CD4-positive, alpha-beta T cell treated with Interleukin-6 for 4 hours (primary cell): ENCODE measurements at regions not wholly inside any gene's neighbourhood (a gene's known extent, or its start where the extent isn't known, plus 50 kb on each side); places are given as distances from the start of the nearest gene placed in this dataset.
"Not testable (repeated sequence)": the region's sequence is repeated elsewhere in the genome, so short reads cannot be mapped to it uniquely, and the experiment has no call there.

Experiments
- DNase-seq: peaks from one replicate; pipeline ENCODE4 v3.0.0-alpha.2; 2020; ENCODE audit warnings: mixed read lengths

DNA sequence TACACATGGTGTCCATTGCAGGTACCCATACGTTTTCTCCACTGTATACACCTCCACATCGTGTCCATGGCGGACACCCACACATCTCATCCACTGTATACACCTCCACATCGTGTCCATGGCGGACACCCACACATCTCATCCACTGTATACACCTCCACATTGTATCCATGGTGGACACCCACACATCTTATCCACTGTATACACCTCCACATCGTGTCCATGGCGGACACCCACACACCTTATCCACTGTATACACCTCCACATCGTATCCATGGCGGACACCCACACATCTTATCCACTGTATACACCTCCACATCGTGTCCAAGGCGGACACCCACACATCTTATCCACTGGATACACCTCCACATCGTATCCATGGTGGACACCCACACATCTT, 50.4 kb upstream of the TTC34 start:
- DNase-seq, result not testable (repeated sequence)

DNA sequence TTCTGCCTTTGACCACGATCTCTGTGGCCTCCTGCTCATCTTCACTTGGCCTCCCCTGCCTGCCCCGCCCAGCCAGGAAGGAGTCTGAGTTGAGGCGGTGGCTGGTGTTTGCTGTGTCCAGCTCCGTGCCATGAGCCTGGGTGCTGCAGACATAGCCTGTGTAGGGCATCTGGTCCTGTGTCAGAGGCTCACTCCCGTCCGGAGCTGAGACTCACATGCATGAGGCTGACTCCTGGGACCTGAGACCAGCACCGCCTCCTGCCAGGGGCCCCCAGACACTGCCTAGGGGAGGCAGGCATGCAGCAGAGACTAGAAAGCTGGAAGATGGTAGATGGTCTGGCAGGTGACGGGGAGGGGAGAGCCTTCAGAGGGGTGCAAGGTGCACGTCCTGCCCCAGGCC, 52.2 kb upstream of the TTC34 start:
- DNase-seq, result no peak

DNA sequence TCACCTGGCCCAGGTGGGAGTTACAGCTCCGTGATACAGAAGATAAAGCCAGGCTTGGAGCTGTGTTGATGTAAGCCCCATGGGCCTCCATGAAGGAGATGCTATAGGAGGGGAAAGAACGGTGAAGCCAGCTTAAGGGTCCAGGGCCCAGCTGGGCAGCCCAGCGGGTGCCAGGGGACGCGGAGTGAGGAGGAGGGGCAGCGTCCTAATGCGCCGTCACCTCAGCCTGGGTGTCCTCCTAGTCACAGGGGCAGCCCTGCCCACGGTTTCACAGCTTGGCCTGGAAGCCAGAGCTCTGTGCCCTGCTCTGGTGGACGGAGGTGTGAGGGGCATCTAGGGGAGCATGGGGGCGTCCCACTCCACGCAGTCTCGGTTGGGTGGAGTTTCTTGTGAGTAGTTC, 52.7 kb upstream of the TTC34 start:
- no peak for DNase-seq

DNA sequence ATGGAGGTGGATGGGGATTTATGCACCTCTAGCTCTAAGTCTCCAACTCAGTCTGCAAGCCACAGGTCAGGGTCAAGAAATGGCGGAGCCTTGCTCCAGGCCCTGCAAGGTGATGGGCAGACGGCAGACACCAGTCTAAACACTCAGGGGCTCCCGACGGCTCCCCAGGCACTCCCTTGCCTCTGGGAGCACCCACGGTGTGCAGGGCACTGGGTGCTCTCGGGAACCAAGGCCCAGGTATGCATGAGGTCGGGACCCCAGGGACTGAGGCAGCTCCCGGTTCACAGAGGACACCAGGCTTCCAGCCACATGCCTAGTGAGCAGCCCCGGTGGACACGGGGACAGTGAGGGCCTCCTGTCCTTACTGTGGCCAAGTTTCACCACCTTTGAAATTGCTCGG, 53.1 kb upstream of the TTC34 start:
- no peak for DNase-seq

DNA sequence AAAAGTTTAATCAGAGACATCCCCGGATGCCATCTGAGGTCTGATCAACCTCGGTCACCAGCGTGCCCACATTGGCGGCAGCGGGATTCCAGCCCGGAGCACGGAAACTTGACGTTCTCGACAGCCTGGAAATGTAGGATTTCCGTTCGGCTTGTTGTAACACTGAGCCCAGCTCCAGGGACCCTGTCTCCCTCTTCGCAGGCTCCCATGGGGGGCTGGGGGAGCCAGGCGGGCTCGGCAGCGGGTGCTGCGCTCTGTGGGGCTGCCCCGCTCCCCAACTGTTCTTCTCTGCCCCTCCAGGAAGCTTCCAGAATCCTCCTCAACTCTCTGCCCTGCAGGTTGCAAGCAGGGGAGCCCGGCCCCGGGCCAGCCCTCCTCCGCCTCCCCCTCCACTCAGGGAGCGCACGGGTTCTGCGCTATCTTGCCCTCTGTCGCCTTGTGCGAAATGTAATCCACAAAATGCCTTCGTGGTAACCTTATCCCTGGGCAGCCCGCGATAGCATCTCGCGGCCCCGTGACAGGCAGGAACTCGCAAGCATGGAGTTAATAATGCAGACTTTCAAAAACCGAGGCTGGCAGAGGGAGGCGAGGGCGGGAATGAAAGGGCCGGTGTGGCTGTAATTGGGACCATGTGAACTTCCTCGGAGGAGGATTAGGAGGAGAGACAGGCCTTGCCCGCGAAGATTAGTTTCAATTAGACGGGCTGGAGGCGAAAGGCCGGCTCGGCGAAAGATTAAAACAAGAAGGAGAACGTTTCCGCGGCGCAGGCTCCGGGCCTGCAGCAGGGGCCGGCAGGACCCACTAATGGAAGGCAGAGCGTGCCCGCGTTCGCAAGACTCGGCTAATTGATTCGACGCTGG, 53.9 kb upstream of the TTC34 start:
- DNase-seq, result no peak

DNA sequence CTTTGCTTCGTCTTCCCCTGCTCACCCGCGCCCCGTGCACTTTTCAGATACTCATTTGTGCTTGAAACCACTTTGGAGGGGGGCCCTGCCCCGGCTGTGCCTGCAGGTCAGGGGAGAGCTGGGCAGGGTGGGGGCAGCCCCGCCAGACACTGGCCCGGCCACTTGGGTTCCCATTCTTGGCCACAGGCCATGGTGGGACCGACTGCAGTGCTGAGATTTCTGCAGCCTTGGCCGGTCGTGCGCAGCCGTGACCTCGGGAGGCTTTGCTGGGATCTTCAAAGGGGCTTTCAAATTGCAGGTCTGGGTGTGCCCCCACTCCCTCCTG, 54.5 kb upstream of the TTC34 start:
- no peak for DNase-seq

DNA sequence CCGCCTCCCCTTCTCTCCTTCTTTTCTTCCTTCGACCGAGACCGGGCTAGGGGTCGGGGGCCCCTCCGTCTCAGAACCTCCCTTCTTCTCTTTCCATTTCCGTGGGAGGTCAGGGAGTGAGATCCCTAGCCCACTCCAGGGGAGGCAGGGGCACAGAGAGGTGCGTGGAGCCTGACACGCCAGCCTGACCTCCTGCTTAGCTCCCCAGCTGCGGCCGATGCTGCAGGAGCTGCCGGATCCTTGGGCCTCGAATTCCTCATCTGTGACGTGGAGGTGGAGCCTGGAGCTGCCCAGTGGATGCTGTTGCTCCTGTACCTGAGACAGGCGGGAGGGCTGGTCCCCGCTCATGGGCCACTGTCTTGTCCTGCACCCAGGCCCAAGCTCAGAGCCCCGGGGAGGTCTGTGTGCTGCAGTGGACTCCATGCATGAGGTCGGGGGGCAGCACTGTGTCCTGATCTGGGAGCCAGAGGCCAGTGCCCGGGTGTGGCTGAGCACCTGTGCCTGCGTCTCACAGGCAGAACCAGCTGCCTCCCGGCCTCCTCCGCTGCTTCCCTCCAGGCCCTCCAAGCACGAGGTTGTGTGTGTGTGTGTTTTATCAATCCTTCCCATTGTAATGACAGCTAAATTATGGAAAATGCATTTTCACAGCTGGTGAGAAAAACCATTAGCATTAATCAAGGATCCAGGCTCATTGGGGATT, 55.3 kb upstream of the TTC34 start:
- no peak for DNase-seq

DNA sequence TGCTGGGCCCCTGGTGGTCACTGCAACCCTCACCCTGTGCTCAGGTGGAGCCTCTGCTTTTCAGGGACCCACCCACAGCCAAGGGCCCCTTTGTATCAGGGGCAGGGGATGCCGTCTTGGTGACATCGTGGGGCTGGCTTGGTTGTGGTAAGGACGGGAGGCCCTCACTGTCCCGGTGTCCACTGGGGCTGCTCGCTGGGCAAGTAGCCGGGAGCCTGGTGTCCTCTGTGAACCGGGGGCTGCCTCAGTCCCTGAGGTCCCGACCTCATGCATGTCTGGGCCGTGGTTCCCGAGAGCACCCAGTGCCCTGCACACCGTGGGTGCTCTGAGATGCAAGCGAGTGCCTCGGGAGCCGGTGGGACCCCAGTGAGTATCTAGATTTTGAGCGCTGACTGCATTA, 56.0 kb upstream of the TTC34 start:
- no peak for DNase-seq

DNA sequence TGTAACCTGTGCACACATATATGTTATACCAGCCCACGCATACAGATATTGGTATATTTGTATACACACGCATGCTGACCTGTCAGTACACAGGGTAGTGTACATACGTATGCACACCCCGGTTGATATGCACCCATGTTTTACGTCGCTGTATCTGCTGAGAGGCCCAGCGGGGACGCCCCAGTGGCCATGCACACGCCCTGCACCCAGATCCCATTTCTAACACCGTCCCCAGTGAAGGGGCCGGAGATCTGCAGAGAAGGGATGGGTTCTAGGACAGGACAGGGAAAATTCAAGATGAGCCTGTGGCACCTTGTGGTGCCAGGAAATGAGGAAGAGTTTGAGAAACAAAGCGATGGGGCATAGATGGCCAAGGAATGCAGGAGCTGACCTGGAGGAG, 57.2 kb upstream of the TTC34 start:
- DNase-seq, result no peak

DNA sequence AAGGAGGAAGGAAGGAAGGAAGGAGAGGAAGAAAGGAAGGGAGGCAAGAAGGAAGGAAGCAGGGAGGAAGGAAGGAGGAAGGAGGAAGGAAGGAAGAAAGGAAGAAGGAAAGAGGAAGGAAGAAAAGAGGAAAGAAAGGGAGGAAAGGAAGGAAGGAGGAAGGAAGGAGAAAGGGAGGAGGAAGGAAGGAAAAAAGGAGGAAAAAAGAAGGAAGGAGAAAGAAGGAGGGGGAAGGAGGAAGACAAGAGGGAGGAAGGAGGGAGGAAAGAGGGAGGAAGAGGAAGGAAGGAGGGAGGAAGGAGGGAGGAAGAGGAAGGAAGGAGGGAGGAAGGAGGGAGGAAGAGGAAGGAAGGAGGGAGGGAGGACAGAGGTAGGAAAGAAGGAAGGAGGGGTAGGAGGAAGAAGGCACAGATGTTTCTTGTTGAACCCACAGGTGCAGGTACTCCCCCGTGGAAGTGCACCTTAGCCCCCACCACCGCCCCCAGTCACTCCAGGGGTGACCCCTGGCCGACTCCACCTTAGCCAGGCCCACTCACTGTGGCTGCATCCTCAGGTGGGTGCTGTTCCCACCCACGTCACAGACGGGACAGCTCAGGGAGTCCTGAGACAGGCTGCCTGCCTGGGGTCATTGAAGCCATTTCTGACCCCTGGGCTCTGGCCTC, 57.9 kb upstream of the TTC34 start:
- no peak for DNase-seq

DNA sequence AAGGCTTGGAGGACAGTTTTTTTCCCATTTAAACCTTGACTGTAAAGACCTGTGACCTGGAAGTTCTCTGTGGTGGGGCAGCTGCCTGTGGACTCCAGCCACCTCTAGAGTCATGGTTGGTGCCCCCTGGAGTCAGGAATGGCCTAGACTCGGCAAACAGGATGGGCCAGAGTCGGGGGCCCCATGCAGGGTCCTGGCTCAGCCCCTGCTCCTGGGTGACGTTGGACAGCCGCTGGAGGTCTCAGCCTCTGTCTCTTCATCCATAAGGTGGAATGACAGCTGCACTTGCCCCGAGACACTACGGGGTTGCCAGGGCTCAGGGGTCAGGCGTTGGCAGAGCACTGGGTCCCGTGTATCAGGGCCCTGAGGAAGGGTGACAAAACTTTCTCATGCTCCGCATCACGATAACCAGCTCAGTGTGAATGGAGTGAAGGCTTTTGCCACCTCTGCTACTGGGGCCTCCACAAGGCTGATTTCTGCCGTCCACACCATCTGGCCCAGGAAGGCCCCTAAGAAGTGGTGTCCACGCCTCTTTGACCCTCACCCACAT, 58.5 kb upstream of the TTC34 start:
- no peak for DNase-seq

DNA sequence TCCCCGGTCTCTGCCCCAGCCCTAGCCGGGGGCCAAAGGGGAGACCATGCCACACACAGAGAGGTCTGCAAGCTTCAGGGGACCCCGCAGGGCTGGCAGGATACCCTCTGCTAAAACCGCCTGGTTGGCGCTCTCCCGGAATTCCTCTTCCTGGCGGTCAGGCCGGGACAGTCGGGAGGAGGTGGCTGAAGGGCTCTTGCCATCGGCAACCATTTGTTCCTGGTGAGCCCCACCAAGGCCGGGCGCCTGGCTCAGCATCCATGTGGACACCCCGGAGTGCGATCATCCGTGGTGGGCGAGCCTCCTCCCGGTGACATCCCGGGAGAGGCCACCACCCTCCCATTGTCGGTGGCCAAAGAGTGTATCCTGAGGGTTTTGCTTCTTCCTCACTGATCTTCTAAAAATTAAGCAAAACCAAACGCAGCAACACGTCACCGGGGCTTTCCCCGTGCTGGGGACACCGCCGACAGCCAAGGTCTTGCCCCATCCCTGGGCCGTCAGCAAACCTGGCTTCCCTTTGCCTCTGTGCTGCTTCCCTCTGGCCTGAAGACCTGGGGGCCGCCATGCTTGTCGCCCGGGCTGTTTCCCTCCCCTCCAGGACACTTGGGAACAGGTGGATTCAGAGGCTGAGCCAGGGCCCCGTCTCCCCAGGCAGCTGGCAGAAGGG, 59.1 kb upstream of the TTC34 start:
- DNase-seq, result no peak

DNA sequence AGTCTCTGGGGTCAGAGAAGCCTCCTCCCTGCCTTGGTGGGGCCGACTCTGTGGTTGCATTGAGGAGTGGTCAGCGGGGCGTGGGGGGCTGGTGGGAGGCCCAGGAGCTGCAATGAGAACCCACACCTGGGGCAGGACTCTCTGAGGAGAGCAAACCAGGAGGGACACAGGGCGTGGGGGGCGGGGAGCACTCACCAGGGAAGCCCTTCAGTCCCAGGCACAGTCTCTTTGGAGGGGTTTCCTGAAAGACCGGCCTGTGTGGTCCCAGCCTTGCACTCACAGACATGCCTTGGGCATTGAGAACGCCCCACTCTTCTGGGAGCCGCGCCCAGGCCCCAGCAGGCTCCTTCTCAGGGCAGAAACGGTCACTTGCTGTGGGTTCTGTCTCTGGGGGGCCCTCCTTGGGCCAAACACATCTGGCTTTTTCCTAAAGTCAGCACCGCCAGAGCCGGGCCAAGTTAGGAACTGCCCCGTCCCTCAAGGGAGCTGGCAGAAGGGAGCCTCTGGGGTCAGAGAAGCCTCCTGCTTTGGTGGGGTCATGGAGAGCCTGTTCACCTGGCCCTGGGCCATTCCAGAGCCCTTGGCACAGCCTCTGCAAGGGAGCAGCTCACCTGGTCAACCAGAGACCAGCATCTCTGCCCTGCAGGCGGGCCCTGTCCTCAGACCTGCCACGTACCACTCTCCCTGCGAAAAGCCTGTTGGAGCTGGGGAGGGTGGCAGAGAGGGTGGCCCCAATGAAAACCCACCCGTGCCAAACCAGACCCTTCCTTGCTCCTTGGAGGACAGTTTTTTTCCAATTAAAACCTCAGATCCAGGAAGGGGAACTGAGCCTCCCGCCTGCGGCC, 59.9 kb upstream of the TTC34 start:
- DNase-seq, result no peak

DNA sequence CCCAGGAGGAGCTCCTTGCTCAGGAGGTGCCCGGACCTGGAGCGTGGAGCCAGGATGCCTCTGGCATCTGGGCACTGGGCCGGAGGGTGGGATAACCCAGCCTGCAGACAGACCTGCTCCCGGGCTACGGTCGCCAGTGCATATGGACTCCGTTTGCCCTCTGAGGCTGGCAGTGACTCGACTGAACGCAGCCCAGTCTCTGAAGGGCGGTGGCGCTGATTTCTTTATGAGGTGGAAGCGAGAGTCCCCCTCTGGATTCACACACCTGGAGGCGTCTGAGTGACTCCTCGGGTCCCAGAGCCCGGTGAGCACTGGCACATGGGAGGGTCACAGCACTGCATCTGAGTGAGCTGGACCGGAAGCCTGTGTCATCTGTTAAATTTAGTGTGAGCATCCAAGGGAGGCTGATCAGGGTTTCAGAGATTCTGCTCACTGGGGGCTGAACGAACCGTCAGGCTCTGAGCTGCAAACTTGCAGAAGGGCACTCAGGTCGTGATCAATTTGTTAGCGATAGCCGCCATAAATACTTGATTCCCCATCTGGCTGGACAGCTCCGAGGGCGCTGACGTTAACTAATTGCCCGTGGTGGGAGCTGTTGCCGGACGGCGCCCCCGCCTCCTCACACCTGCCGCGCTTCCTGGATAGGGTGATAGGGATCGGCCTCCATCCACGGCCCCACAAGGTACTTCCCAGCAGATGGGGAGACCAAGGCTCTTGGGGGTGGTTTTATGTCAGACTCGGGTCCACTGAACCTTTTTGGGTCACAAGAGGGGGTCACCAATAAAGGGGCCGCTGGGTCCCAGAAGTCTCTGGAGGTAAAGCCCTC, 60.7 kb upstream of the TTC34 start:
- no peak for DNase-seq

DNA sequence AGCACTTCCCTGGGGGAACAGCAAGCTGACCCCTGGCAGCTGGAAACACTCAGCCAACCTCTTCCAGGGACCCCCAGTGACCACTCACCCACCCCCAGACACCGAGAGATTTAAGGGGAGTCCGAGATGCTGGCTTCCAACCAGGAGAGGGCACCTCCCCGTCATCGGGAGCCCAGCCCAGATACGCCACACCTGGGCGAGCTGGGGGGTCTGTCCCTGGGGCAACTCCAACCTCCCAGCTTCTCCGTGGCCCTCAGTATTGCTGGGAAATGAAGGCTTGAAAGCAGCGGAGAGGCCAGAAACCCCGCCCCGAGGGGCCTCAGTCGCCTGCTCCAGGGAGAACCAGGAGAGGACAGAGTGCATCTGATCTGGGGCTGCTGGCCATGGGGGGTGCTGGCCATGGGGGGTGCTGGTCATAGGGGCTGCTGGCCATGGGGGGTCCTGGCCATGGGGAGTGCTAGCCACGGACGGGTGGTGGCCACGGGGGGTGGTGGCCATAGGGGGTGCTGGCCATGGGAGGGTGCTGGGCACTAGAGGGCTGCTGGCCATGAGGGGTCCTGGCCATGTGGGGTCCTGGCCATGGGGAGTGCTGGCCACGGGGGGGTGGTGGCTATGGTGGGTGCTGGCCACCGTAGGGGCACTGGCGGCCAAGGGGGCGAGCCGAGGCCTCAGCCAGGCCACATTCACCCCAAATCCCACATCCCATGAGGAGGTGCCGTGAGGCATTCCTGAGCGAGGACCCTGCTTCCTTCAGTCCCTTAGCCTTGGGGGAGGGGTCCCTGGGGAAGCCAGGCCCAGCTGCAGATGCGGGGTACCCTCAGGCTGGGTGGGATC, 61.5 kb upstream of the TTC34 start:
- no peak for DNase-seq

DNA sequence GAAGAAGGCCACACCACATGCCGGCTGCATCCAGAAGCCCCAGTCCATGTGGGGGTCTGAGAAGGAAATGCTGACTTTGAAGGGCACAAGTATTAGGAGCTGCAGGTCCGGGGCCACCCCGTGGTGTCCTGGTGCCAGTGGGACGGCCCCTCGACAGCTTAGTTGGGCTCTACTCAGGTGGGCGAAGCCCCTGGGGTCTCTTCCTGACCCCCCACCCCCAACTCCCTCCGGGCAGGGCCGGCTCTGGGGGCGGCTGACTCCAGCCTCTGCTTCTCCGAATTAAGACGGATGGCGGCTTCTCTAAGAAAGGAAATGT, 62.1 kb upstream of the TTC34 start:
- no peak for DNase-seq

DNA sequence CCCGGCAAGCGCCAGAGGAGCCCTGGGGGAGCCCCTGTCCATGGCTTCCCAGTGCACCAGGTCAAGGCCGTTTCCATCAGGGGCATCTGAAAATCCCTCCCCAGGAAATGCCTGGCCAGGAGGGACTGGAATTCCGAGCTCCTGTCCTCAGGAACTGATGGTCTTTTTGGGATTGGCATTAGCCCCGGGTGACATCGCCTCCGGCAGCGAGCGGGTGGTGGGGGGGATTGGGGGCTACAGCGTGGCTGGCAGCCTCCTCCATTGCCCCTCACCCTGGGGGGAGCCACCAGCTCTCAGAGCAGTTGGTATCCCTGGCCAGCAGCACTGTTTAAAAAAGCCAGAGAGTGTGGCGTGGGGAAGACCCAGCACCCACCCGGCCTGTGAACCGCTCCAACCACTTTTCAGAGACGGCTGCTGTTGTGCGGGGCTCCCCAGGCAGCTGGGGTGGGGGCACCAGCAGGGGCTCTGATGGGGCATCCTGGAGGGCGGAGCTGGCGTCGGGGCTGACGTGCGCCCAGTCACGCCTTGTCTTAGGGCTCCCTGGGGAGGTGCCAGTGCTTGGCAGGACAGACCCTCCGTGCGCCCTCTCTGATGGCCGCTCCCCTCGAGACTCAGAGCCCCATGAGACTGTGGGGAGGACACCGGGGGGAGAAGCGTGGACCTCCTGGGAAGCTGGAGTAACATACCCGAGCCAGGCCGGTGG, 62.9 kb upstream of the TTC34 start:
- DNase-seq, result no peak

DNA sequence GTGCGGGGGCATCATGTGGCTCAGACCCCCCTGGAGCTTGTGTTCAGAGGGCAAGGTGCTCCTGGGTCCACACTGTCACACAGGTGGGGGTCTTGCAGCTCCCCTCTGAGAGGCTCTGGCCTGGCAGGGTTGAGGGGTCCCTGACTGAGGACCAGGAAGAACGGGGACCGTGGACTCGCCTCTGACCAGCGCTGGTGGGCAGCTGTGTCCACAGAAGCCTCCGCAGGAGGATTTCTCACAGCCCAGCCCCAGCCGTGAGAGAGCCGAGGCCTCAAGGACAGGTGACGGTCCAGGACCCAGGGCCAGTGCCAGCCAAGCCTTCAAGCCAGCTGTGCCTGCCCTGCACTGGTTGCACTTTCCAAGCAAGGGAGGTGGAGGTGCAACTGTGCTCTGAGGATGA, 63.5 kb upstream of the TTC34 start:
- no peak for DNase-seq

DNA sequence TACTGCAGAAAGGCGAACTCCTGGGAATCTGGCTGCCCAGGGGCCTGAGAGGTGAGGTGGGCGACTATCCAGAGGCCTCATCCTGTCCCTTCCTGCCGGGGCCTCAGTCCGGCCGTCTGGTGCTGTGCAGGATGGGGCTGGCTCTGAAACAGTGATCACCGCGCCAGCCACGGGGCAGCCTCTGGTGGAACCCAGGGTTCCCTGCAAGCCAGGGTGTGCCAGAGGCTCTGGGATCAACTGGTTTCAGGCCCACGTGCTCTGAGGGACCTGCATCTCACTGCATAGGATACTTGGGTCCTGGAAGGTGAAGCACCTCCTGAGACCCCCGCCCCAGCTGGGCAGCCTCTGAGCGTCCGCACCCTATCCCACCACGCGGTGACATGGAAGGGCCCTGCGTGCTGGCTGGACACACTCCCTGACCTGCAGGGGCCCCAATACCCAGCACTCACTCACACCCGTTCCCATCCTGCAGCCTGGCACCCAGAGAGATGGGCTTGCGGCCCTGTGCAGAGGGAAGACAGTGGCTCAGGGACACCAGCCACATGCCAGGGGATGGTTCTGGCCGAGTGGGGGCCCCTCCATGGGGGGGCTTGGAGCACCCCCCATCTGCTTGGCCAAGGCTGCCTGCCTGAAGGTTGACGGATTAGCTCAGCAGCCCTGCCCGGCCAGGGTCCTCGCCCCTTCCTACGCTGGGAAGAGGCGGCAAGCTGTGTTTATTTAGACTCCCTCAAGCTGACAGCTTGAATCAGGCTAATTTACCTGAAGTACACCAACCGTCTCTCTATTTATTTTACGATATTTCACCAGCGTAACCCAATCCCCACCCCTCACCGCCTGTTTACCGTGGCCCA, 64.3 kb upstream of the TTC34 start:
- no peak for DNase-seq
